NCI-H748 (cell line): ENCODE measurements at regions not wholly inside any gene's neighbourhood (a gene's known extent, or its start where the extent isn't known, plus 50 kb on each side); places are given as distances from the start of the nearest gene placed in this dataset.
A peak's percentile ranks its signal among the peaks of the same experiment; 100 is the strongest.
"Not testable (repeated sequence)": the region's sequence is repeated elsewhere in the genome, so short reads cannot be mapped to it uniquely, and the experiment has no call there.

ENCODE experiments used
- DNase-seq: peaks from one replicate; lab custom pipeline; 2025; ENCODE audit not compliant: unreplicated experiment; lab: John Stamatoyannopoulos, UW

- no peak for DNase-seq
Observed at GRCh38 chr7:94104301-94104700, 100.1 kb upstream of the BET1 start.

- no peak for DNase-seq
Observed at GRCh38 chr7:94109556-94109955, 105.4 kb upstream of the BET1 start.

- DNase-seq = no peak
Observed at GRCh38 chr7:94111009-94111408, 106.9 kb upstream of the BET1 start.

GRCh38 chr7:94115316-94115715, 111.2 kb upstream of the BET1 start:
- no peak for DNase-seq

- no peak for DNase-seq
Observed at GRCh38 chr7:94123136-94123535, 119.0 kb upstream of the BET1 start.

GRCh38 chr7:94127026-94127425, 122.9 kb upstream of the BET1 start:
- DNase-seq = no peak

GRCh38 chr7:94128072-94128471, 123.9 kb upstream of the BET1 start:
- DNase-seq = no peak

GRCh38 chr7:94129443-94130140, 125.4 kb upstream of the BET1 start:
- DNase-seq = no peak

GRCh38 chr7:94130716-94131115, 126.6 kb upstream of the BET1 start:
- DNase-seq = no peak

GRCh38 chr7:94133460-94133859, 129.3 kb upstream of the BET1 start:
- DNase-seq = no peak

- no peak for DNase-seq
Observed at GRCh38 chr7:94135180-94135579, 131.0 kb upstream of the BET1 start.

GRCh38 chr7:94142281-94142680, 138.1 kb upstream of the BET1 start:
- DNase-seq = no peak

GRCh38 chr7:94145602-94146001, 141.4 kb upstream of the BET1 start:
- DNase-seq = no peak

- peak; percentile 19 for DNase-seq
Observed at GRCh38 chr7:94146408-94146807, 142.3 kb upstream of the BET1 start.

- no peak for DNase-seq
Observed at GRCh38 chr7:94149789-94150545, 145.8 kb upstream of the BET1 start.

- no peak for DNase-seq
Observed at GRCh38 chr7:94154182-94154581, 150.0 kb upstream of the BET1 start.

- no peak for DNase-seq
Observed at GRCh38 chr7:94154858-94155257, 150.7 kb upstream of the BET1 start.

- not testable (repeated sequence) for DNase-seq
Observed at GRCh38 chr7:94157659-94158306, 153.6 kb upstream of the BET1 start.

GRCh38 chr7:94160719-94161435, 156.7 kb upstream of the BET1 start:
- no peak for DNase-seq

GRCh38 chr7:94161476-94161875, 157.3 kb upstream of the BET1 start:
- no peak for DNase-seq

- no peak for DNase-seq
Observed at GRCh38 chr7:94169682-94170081, 165.5 kb upstream of the BET1 start.
